Subcutaneous abdominal adipose tissue (tissue), 5 donors: ENCODE measurements at regions not wholly inside any gene's neighbourhood (a gene's known extent, or its start where the extent isn't known, plus 50 kb on each side); places are given as distances from the start of the nearest gene placed in this dataset.
"Not testable (repeated sequence)": the region's sequence is repeated elsewhere in the genome, so short reads cannot be mapped to it uniquely, and the experiment has no call there.

Experiments used
- H3K27ac ChIP-seq: one replicate; pipeline ENCODE4 v1.7.0; 2013; ENCODE audit warnings: low read depth, mild to moderate bottlenecking, inconsistent platforms, low read length, moderate library complexity
- H3K27me3 ChIP-seq, 5 donors: one replicate each; pipeline ENCODE4 v1.7.0; 2013; ENCODE audit warnings: low read length in 5 of 5, inconsistent platforms in 1 of 5; ENCODE audit not compliant: control insufficient read depth in 5 of 5, insufficient read depth in 4 of 5
- H3K36me3 ChIP-seq, 5 donors: one replicate each; pipeline ENCODE4 v1.7.0; 2013; ENCODE audit warnings: low read length in 5 of 5; ENCODE audit not compliant: control insufficient read depth in 5 of 5, insufficient read depth in 5 of 5
- H3K4me1 ChIP-seq, 5 donors: one replicate each; pipeline ENCODE4 v1.7.0; 2013; ENCODE audit warnings: low read length in 5 of 5, mild to moderate bottlenecking in 3 of 5, moderate library complexity in 1 of 5; ENCODE audit not compliant: control insufficient read depth in 5 of 5, insufficient read depth in 5 of 5
- H3K4me3 ChIP-seq, 5 donors: one replicate each; pipeline ENCODE4 v1.7.0; 2013; ENCODE audit warnings: low read length in 5 of 5, low read depth in 1 of 5
- H3K9ac ChIP-seq, 5 donors: one replicate each; pipeline ENCODE4 v1.7.0; 2013; ENCODE audit warnings: low read length in 5 of 5, mild to moderate bottlenecking in 4 of 5, moderate library complexity in 3 of 5
- H3K9me3 ChIP-seq, 5 donors: one replicate each; pipeline ENCODE4 v1.7.0; 2013; ENCODE audit warnings: low read length in 5 of 5; ENCODE audit not compliant: control insufficient read depth in 5 of 5
- donor health status: healthy.
- donor health status: healthy.
- donor health status: healthy.
- donor health status: healthy.
- donor health status: healthy.

DNA sequence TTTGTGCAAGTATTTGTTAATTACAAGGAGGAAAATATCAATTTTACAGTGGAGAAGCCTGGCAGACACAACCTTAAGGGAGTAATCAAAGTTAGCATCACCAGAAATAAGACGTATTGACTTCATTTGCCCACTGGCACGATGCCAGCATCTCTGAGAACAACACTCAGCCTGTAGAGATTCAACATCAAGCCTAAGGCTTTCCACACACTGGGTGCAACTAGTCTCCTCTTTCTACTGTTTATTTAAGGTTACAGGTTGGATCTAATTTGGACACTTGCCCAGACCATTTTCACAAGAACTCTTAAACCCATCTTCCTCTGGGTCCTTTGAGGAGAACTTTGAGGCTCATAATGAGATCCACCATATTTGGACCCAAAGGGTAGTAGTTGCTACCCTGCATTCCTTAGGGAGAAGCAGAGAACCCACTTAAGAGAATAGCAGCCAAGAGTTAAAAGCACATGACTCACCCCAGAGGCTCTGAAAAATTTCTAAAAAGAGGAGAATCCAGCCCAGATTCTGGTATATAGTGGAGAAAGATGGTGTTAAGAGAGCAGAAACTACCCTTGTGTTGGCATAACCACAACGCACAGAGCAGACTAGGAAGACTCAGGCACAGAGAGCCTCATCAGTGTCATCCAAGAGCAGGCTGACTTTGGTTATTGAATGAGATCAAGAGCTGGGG is 97.3 kb downstream of the CCDC71L start:
- Histone ChIP-seq H3K27me3 (no peaks in the 10 kb centered on the region), H3K36me3 (no peaks in the 10 kb centered on the region), H3K4me3 (no peak overlapping the region), H3K9me3 (no peaks in the 10 kb centered on the region), H3K9ac (no peak overlapping the region), H3K27ac (no peak overlapping the region), H3K4me1 (peaks cover 2 to 5% (median 4%) of the 10 kb centered on the region in 5 donors)

DNA sequence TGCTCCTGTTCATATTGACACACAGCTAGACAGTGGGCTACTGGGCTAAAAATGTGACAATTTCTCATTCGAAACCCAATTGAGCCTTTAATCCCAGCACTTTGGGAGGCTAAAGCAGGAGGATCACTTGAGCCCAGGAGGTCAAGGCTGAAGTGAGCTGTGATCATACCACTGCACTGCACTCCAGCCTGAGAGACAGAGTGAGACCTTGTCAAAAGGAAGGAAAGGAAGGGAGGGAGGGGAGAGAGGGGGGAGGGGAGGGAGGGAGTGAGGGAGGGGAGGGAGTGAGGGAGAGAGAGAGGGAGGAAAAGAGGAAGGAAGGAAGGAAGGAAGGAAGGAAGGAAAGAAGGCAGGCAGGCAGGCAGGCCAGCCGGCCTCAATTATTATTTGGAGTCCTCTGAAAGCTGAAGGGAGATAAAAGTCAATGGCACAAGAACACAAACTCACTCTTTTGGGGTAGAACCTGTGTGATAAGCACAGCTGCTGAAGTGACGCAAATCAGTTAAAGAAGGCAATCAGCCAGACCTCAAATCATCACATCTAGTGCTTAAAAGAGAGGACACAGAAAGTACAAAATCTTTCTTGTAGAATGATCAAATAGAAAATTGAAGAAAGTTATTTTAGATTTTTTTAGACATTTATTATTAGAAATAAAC is 98.1 kb downstream of the CCDC71L start:
- H3K27me3 ChIP-seq: no peaks in the 10 kb centered on the region
- H3K4me3 ChIP-seq: no peak overlapping the region
- H3K27ac ChIP-seq: no peak overlapping the region
- H3K9ac ChIP-seq: no peak overlapping the region
- H3K4me1 ChIP-seq: peaks cover 0 to 4% (median 0%) of the 10 kb centered on the region in 5 donors
- H3K9me3 ChIP-seq: no peaks in the 10 kb centered on the region
- H3K36me3 ChIP-seq: no peaks in the 10 kb centered on the region

DNA sequence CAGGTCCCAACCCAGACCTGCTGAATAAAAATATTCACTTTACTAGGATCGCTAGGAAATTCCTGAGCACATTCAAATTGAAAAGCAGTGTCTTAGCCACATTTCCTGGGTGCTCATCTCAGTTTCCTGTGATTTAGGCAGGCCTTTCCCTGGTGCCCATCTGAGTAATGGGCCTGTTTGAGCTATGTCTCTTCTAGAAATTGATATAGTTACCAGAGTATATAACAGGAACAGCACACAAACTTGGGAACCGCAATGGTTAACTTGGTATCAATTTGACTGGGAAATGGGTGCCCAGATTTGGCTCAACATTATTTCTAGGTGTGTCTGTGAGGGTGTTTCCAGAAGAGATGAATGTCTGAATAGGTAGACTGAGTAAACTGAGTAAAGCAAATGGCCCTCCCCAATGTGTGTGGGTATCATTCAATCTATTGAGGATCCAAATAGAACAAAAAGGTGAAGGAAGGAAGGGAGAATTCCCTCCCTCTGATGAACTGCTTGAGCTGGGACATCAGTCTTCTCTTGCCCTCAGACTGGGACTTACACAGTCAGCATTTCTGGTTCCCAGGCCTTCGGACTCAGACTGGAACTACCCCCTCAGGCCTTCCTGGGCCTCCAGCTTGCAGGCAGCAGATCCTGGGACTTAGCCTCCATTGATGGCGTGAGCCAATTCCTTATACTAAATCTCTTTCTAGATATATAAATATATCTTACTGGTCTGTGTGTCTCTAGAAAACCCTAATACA is 99.1 kb downstream of the CCDC71L start:
- Histone ChIP-seq H3K27me3 (no peaks in the 10 kb centered on the region), H3K27ac (no peak overlapping the region), H3K4me3 (no peak overlapping the region), H3K4me1 (peaks cover 0 to 4% (median 0%) of the 10 kb centered on the region in 5 donors), H3K9me3 (no peaks in the 10 kb centered on the region), H3K9ac (no peak overlapping the region), H3K36me3 (no peaks in the 10 kb centered on the region)

DNA sequence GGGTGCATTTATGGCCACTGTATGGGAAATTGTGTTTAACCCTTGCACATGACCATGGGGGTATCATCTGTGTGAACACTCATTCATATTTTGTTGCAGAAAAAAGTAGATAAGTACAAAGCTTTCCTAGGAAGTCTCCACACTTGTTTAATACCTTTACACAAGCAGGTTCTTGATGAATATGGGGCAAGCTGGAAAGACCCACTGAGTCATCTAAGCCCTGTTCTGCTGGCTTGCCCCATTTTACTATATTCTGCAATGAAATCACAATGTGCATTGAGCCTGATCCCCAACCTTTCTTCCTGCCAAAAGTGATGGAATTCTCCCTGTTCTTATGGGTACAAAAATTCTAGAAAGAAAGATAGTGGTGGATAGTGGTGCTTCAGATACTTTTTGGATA is 99.8 kb downstream of the CCDC71L start:
- Histone ChIP-seq H3K4me1 (peaks cover 0 to 4% (median 0%) of the 10 kb centered on the region in 5 donors), H3K9me3 (no peaks in the 10 kb centered on the region), H3K4me3 (no peak overlapping the region), H3K9ac (no peak overlapping the region), H3K27ac (no peak overlapping the region), H3K36me3 (no peaks in the 10 kb centered on the region), H3K27me3 (no peaks in the 10 kb centered on the region)

DNA sequence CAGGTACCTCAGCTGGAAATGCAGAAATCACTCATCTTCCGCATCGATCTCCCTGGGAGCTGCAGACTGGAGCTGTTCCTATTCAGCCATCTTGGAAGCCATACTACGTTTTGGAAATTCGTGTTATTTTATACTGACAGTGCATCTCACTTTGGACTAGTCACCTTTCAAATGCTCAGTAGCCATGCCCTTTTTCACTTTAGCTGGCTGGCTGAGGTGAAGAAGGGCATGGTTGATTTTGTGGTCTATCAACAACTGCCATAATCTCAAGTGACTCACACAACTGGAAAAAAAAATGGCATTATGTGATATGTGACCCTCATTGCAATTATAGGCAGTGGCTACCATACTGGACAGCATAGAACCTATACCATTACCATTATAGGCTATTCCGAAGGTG is 100.5 kb downstream of the CCDC71L start:
- no peak overlapping the region for H3K27ac ChIP-seq
- no peaks in the 10 kb centered on the region for H3K27me3 ChIP-seq

DNA sequence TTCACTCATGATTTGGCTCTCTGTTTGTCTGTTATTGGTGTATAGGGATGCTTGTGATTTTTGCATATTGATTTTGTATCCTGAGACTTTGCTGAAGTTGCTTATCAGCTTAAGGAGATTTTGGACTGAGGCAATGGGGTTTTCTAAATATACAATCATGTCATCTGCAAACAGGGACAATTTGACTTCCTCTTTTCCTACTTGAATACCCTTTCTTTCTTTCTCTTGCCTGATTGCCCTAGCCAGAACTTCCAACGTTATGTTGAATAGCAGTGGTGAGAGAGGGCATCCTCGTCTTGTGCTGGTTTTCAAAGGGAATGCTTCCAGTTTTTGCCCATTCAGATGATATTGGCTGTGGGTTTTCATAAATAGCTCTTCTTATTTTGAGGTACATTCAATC is 104.7 kb downstream of the CCDC71L start:
- not testable (repeated sequence) for H3K27ac ChIP-seq, H3K9ac ChIP-seq, H3K27me3 ChIP-seq, H3K4me1 ChIP-seq, H3K9me3 ChIP-seq, H3K36me3 ChIP-seq, H3K4me3 ChIP-seq

More for the DNA sequence above, 100.5 kb downstream of the CCDC71L start:
- H3K4me1 ChIP-seq: peaks cover 0 to 4% (median 0%) of the 10 kb centered on the region in 5 donors
- no peak overlapping the region for H3K4me3 ChIP-seq
- H3K9ac ChIP-seq: no peak overlapping the region
- H3K36me3 ChIP-seq: no peaks in the 10 kb centered on the region
- H3K9me3 ChIP-seq: no peaks in the 10 kb centered on the region

DNA sequence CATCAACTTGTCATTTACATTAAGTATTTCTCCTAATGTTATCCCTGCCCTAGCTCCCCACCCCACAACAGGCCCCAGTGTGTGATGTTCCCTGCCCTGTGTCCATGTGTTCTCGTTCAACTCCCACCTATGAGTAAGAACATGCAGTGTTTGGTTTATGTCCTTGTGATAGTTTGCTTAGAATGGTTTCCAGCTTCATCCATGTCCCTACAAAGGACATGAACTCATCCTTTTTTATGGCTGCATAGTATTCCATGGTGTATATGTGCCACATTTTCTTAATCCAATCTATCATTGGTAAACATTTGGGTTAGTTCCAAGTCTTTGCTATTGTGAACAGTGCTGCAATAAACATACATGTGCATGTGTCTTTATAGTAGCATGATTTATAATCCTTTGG is 106.3 kb downstream of the CCDC71L start:
- not testable (repeated sequence) for H3K27ac ChIP-seq, H3K27me3 ChIP-seq, H3K9ac ChIP-seq, H3K4me3 ChIP-seq, H3K4me1 ChIP-seq, H3K36me3 ChIP-seq, H3K9me3 ChIP-seq

DNA sequence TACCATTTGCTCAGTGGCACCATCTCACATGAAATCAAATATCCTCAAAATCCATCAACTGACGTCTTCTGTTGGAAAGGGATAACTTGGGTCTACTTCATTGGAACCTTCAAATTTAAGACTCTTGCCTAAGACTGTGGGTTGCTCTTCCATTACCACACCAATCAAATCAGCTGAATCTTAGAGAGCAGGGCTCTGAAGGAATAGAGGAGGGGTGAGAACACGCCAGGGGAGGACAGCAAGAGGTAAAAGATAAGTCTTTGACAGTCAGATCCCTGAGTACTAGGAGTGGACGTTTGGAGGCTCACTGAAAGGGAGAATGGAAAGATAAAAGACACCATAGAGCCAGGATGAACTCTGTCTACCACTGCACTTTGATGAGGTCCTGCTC is 107.5 kb downstream of the CCDC71L start:
- no peak overlapping the region for H3K9ac ChIP-seq

DNA sequence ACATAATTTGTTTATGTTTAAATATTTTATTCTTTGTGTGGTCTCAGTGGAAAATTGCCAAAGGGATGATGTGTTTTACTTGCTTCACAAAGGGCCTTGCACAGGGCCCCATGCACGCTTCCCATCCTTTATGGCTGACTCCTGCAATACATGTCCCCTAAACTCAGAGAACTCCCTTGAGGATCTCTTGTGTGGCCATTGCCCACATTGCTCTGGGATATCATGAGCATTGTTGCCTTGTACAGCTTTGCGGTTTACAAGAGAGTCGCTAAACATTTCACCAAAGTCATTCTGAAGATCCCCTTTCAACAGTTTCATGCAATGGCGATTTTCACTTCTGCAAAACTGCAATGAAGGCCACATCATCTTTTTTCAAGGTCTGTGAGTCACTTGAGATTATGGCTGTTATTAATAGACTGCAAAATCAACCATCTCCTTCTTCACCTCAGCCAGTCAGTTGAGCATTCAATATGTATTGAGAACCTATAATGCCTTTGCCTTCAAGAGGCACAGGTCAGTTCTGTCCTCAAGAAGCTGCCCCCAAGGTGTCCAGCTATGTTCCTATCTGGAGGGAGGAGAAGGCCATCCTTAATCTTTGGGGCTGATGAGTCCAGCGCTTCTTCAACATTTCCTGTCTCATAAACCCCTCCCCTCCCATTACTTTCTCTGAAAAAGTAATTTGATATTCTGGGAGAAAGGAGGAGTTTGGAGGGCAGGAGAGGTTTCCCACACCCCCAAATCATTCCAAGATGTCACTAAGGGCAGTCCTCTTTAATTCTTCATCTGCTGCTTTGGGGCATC is 108.1 kb downstream of the CCDC71L start:
- no peak overlapping the region for H3K27ac ChIP-seq
- H3K4me3 ChIP-seq: no peak overlapping the region
- H3K9ac ChIP-seq: no peak overlapping the region
- no peaks in the 10 kb centered on the region for H3K4me1 ChIP-seq
- no peaks in the 10 kb centered on the region for H3K27me3 ChIP-seq
- H3K36me3 ChIP-seq: no peaks in the 10 kb centered on the region
- H3K9me3 ChIP-seq: no peaks in the 10 kb centered on the region

More for the DNA sequence above, 107.5 kb downstream of the CCDC71L start:
- H3K9me3 ChIP-seq: no peaks in the 10 kb centered on the region
- H3K4me1 ChIP-seq: no peaks in the 10 kb centered on the region
- H3K27ac ChIP-seq: no peak overlapping the region
- no peaks in the 10 kb centered on the region for H3K27me3 ChIP-seq
- no peak overlapping the region for H3K4me3 ChIP-seq
- no peaks in the 10 kb centered on the region for H3K36me3 ChIP-seq
